Adrenal gland (tissue), 9 donors: ENCODE measurements at regions not wholly inside any gene's neighbourhood (a gene's known extent, or its start where the extent isn't known, plus 50 kb on each side); places are given as distances from the start of the nearest gene placed in this dataset.
A peak's percentile ranks its signal among the peaks of the same experiment; 100 is the strongest.

ENCODE experiments used
- DNase-seq, 7 donors: peaks; one replicate each; pipeline ENCODE4 v3.0.0-alpha.2; 2019 to 2020
- H3K27ac ChIP-seq, 5 donors: fragments of 200-600 bp; sonication (generic) in 4 of 5; 1 replicate in 3 of 5; 2 replicates in 2 of 5; pipeline versions ENCODE4 v1.5.1 to v1.8.0; 2016 to 2020; ENCODE audit warnings: mild to moderate bottlenecking in 1 of 5
- H3K27me3 ChIP-seq: fragments of 200-600 bp; 2 replicates; pipeline ENCODE4 v1.8.0; 2021
- H3K36me3 ChIP-seq, 2 donors: fragments of 200-600 bp; replicated peaks in 1 of 2; 1 replicate in 1 of 2; 2 replicates in 1 of 2; pipeline versions ENCODE4 v1.5.1 to v1.8.0; 2018 to 2022
- H3K4me1 ChIP-seq, 2 donors: fragments of 200-600 bp; replicated peaks in 1 of 2; 1 replicate in 1 of 2; 2 replicates in 1 of 2; pipeline versions ENCODE4 v1.5.1 to v1.8.0; 2018 to 2021
- H3K4me3 ChIP-seq, 4 donors: fragments of 200-600 bp; sonication (generic) in 3 of 4; one replicate each; pipeline ENCODE4 v1.5.1; 2016 to 2018
- H3K9me3 ChIP-seq, 3 donors: fragments of 200-600 bp; sonication (generic) in 1 of 3; replicated peaks in 1 of 3; 1 replicate in 2 of 3; 2 replicates in 1 of 3; pipeline versions ENCODE4 v1.5.1 to v1.8.0; 2016 to 2021
- CTCF ChIP-seq, 6 experiments: fragments of 450-650 bp in 4 of 6; fragments of 200-600 bp in 2 of 6; sonication (generic) in 1 of 6; IDR thresholded peaks; 1 replicate in 5 of 6; 2 replicates in 1 of 6; pipeline versions ENCODE4 v1.5.1 to v1.8.0; 2016 to 2021; ENCODE audit warnings: antibody characterized with exemption in 6 of 6, mild to moderate bottlenecking in 2 of 6, moderate library complexity in 1 of 6
- POLR2A ChIP-seq, 2 donors: fragments of 450-650 bp; IDR thresholded peaks; one replicate each; pipeline ENCODE4 v1.6.1; 2017; ENCODE audit warnings: antibody characterized with exemption in 2 of 2, mild to moderate bottlenecking in 2 of 2, moderate library complexity in 1 of 2
- WGBS, 4 donors: extraction: QIAGEN DNeasy Blood & Tissue Kit in 2 of 4; methylation state at CpG; one replicate each; pipeline versions ENCODE4 v1.1.5 to v1.1.7; 2013 to 2017; 5-methylcytosine and 5-hydroxymethylcytosine counted together
- intact Hi-C, 2 donors: fragments of 100-400 bp; cut with DNase I; formaldehyde crosslinking; loops; one replicate each; pipeline versions ENCODE4 v1.14.1 to v1.15.0; 2022 to 2023
- donor health status: healthy with polysubstance abuse.
- donor health status: Bipolar disorder and iron deficiency.
- donor health status: DM: yes; HTN: yes; CAD: no.
- donor health status: DM: no; HTN: no; CAD: no.
- donor health status: DM: no; HTN: no; CAD: no.

- Histone ChIP-seq H3K4me1 (peaks cover 0 to 31% of the 10 kb centered on the region in 2 donors), H3K36me3 (no peaks in the 10 kb centered on the region), H3K9me3 (no peaks in the 10 kb centered on the region), H3K27me3 (no peaks in the 10 kb centered on the region), H3K4me3 (no peak overlapping the region), H3K27ac (no peak overlapping the region)
- DNase-seq, result no peak
- TF ChIP-seq POLR2A (IDR thresholded peaks at IDR 0.05), result no peak
- no peak for TF ChIP-seq CTCF (IDR thresholded peaks at IDR 0.05)
- 88 to 100% (median 100%) methylated on average over 1 of the region's 1 CpG for WGBS, 4 donors
- intact Hi-C loops, result no loop called here
Observed at GRCh38 chr2:24434541-24434940, 56.5 kb upstream of the NCOA1 start.

GRCh38 chr2:24432735-24433134 is 58.3 kb upstream of the NCOA1 start:
- Histone ChIP-seq H3K36me3 (no peaks in the 10 kb centered on the region), H3K27ac (no peak overlapping the region), H3K4me1 (peaks cover 0 to 31% of the 10 kb centered on the region in 2 donors), H3K27me3 (no peaks in the 10 kb centered on the region), H3K9me3 (no peaks in the 10 kb centered on the region), H3K4me3 (no peak overlapping the region)
- intact Hi-C loops, result no loop called here
- DNase-seq, result no peak
- TF ChIP-seq CTCF (IDR thresholded peaks at IDR 0.05), result no peak
- TF ChIP-seq POLR2A (IDR thresholded peaks at IDR 0.05), result no peak
- 53 to 87% (median 77%) methylated on average over 1 to 3 of the region's 3 CpGs for WGBS, 4 donors

GRCh38 chr2:24432121-24432520 is 58.9 kb upstream of the NCOA1 start:
- Histone ChIP-seq H3K27me3 (no peaks in the 10 kb centered on the region), H3K4me1 (peaks cover 0 to 31% of the 10 kb centered on the region in 2 donors), H3K27ac (no peak overlapping the region), H3K36me3 (no peaks in the 10 kb centered on the region), H3K4me3 (no peak overlapping the region), H3K9me3 (no peaks in the 10 kb centered on the region)
- WGBS, 4 donors, result 63 to 71% (median 64%) methylated on average over 1 of the region's 1 CpG
- DNase-seq, result peak in 1 of 7 donors; percentile 22
- TF ChIP-seq CTCF (IDR thresholded peaks at IDR 0.05) (no peak), POLR2A (IDR thresholded peaks at IDR 0.05) (no peak)
- intact Hi-C loops, result no loop called here

GRCh38 chr2:24429197-24430074 is 61.6 kb upstream of the NCOA1 start:
- no peaks in the 10 kb centered on the region for H3K9me3 ChIP-seq
- DNase-seq, result no peak
- WGBS, 4 donors, result 71 to 76% (median 74%) methylated on average over 14 of the region's 14 CpGs
- H3K36me3 ChIP-seq, result no peaks in the 10 kb centered on the region
- TF ChIP-seq CTCF (IDR thresholded peaks at IDR 0.05) (no peak), POLR2A (IDR thresholded peaks at IDR 0.05) (no peak)
- H3K4me1 ChIP-seq, result peaks cover 0 to 9% of the 10 kb centered on the region in 2 donors
- H3K4me3 ChIP-seq, result no peak overlapping the region
- intact Hi-C loops, result no loop called here
- H3K27me3 ChIP-seq, result no peaks in the 10 kb centered on the region
- H3K27ac ChIP-seq, result no peak overlapping the region
